Mucosa of descending colon (tissue), 3 donors: ENCODE measurements at regions not wholly inside any gene's neighbourhood (a gene's known extent, or its start where the extent isn't known, plus 50 kb on each side); places are given as distances from the start of the nearest gene placed in this dataset.
"Not testable (repeated sequence)": the region's sequence is repeated elsewhere in the genome, so short reads cannot be mapped to it uniquely, and the experiment has no call there.

ENCODE experiments used
- ATAC-seq: fragments of 200-7000 bp; cut with Tn5 transposase; one replicate; pipeline ENCODE4 v1.9.1; 2020; ENCODE audit warnings: mild to moderate bottlenecking, moderate library complexity
- DNase-seq, 3 donors: peaks; one replicate each; pipeline ENCODE4 v3.0.0-alpha.2; 2020
- H3K36me3 ChIP-seq: fragments of 200-600 bp; one replicate; pipeline ENCODE4 v1.8.0; 2021; ENCODE audit warnings: low read depth, mild to moderate bottlenecking
- H3K4me1 ChIP-seq: fragments of 200-600 bp; one replicate; pipeline ENCODE4 v1.8.0; 2021; ENCODE audit warnings: low read depth, mild to moderate bottlenecking
- H3K4me3 ChIP-seq: fragments of 200-600 bp; one replicate; pipeline ENCODE4 v1.8.0; 2021; ENCODE audit warnings: mild to moderate bottlenecking
- H3K9me3 ChIP-seq: fragments of 200-600 bp; one replicate; pipeline ENCODE4 v1.8.0; 2021; ENCODE audit warnings: mild to moderate bottlenecking
- intact Hi-C, 2 donors: fragments of 100-400 bp; cut with DNase I in 1 of 2; cut with micrococcal nuclease in 1 of 2; formaldehyde crosslinking; loops; one replicate each; pipeline versions ENCODE4 v1.11.0 to v1.11.1; 2022; cut with DNase I, micrococcal nuclease
- TF ChIP-seq, protein P1 (sequence below): fragments of 200-600 bp; IDR thresholded peaks from one replicate; pipeline ENCODE4 v1.8.0; 2022; ENCODE audit warnings: antibody characterized with exemption, mild to moderate bottlenecking
- donor health status: DM: no; HTN: no; CAD: no; lungs with moderate emphysema.
- donor health status: DM: no; HTN: no; CAD: no.
- donor health status: DM: no; HTN: yes; CAD: no.

GRCh38 chr6:56724455-56724854 is 81.8 kb upstream of the DST start:
- Histone ChIP-seq H3K36me3 (no peaks in the 10 kb centered on the region), H3K4me1 (peaks cover 30% of the 10 kb centered on the region), H3K4me3 (no peak overlapping the region), H3K9me3 (no peaks in the 10 kb centered on the region)
- TF ChIP-seq, protein P1, sequence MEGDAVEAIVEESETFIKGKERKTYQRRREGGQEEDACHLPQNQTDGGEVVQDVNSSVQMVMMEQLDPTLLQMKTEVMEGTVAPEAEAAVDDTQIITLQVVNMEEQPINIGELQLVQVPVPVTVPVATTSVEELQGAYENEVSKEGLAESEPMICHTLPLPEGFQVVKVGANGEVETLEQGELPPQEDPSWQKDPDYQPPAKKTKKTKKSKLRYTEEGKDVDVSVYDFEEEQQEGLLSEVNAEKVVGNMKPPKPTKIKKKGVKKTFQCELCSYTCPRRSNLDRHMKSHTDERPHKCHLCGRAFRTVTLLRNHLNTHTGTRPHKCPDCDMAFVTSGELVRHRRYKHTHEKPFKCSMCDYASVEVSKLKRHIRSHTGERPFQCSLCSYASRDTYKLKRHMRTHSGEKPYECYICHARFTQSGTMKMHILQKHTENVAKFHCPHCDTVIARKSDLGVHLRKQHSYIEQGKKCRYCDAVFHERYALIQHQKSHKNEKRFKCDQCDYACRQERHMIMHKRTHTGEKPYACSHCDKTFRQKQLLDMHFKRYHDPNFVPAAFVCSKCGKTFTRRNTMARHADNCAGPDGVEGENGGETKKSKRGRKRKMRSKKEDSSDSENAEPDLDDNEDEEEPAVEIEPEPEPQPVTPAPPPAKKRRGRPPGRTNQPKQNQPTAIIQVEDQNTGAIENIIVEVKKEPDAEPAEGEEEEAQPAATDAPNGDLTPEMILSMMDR: no peak
- ATAC-seq: no peak
- no peak for DNase-seq
- intact Hi-C loops: no loop called here

DNA sequence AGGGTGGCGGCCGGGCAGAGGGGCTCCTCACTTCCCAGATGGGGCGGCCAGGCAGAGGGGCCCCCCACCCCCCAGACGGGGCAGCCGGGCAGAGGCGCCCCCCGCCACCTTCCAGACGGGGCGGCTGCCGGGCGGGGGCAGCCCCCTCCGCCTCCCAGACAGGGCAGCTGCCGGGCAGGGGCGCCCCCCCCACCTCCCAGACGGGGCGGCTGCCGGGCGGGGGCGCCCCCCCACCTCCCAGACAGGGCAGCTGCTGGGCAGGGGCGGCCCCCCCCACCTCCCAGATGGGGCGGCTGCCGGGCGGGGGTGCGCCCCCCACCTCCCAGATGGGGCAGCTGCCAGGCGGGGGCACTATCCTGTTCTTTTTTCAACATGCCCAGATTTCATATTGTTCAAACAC is 78.2 kb upstream of the DST start:
- no peaks in the 10 kb centered on the region for H3K36me3 ChIP-seq
- ATAC-seq (no peak), DNase-seq (no peak)
- no peak overlapping the region for H3K4me3 ChIP-seq
- TF ChIP-seq, protein P1: no peak
- no peaks in the 10 kb centered on the region for H3K9me3 ChIP-seq
- intact Hi-C loops: no loop called here
- peaks cover 9% of the 10 kb centered on the region for H3K4me1 ChIP-seq

- ATAC-seq, H3K4me3 ChIP-seq, intact Hi-C loops, H3K9me3 ChIP-seq, DNase-seq, H3K36me3 ChIP-seq: not testable (repeated sequence)
- peaks cover 11% of the 10 kb centered on the region for H3K4me1 ChIP-seq
These were observed 77.5 kb upstream of the DST start for GRCh38 chr6:56720202-56720601.

GRCh38 chr6:56719315-56720058 is 76.8 kb upstream of the DST start:
- ATAC-seq, H3K4me3 ChIP-seq, intact Hi-C loops, H3K9me3 ChIP-seq, H3K36me3 ChIP-seq, DNase-seq: not testable (repeated sequence)
- H3K4me1 ChIP-seq: peaks cover 14% of the 10 kb centered on the region

DNA sequence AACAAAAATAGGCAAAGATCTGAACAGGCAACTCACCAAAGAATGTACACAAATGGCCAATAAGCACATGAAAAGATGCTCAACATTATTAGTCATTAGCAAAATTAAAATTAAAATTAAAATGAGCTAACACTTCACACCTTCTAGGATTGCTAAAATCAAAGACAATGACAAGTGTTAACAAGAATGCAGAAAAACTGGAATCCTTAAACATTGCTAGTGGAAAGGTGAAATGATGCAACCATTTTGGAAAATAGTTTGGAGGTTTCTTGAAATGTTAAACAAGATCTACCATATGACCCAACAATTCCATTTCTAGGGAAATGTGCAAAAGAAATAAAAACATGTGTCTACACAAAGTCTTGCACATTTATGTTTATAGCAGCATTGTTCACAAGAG is 75.5 kb upstream of the DST start:
- intact Hi-C loops: no loop called here
- no peak for ATAC-seq
- H3K4me1 ChIP-seq: peaks cover 14% of the 10 kb centered on the region

GRCh38 chr6:56716229-56716628 is 73.5 kb upstream of the DST start:
- no peak for ATAC-seq
- Histone ChIP-seq H3K36me3 (no peaks in the 10 kb centered on the region), H3K4me3 (no peak overlapping the region), H3K9me3 (no peaks in the 10 kb centered on the region), H3K4me1 (peaks cover 5% of the 10 kb centered on the region)
- no peak for DNase-seq
- intact Hi-C loops: no loop called here
- TF ChIP-seq, protein P1: no peak

More for the DNA sequence above, 75.5 kb upstream of the DST start:
- Histone ChIP-seq H3K9me3 (no peaks in the 10 kb centered on the region), H3K36me3 (no peaks in the 10 kb centered on the region), H3K4me3 (no peak overlapping the region)
- TF ChIP-seq, protein P1: no peak
- DNase-seq: no peak

GRCh38 chr6:56715741-56716140 is 73.1 kb upstream of the DST start:
- Histone ChIP-seq H3K9me3 (no peaks in the 10 kb centered on the region), H3K36me3 (no peaks in the 10 kb centered on the region), H3K4me3 (no peak overlapping the region), H3K4me1 (peaks cover 5% of the 10 kb centered on the region)
- ATAC-seq (no peak), DNase-seq (no peak)
- intact Hi-C loops: no loop called here
- TF ChIP-seq, protein P1: no peak
